Transverse colon (tissue), 4 donors: ENCODE measurements at regions not wholly inside any gene's neighbourhood (a gene's known extent, or its start where the extent isn't known, plus 50 kb on each side); places are given as distances from the start of the nearest gene placed in this dataset.

Experiments
- DNase-seq: peaks from one replicate; pipeline ENCODE4 v3.0.0-alpha.2; 2019
- H3K27ac ChIP-seq, 4 donors: fragments of 200-600 bp; sonication (generic); 2 replicates each; pipeline ENCODE4 v1.5.1; 2016 to 2018; ENCODE audit warnings: inconsistent platforms in 4 of 4
- H3K27me3 ChIP-seq: fragments of 200-600 bp; sonication (generic); 2 replicates; pipeline ENCODE4 v1.5.1; 2017; ENCODE audit warnings: inconsistent platforms
- H3K36me3 ChIP-seq, 4 donors: fragments of 200-600 bp; sonication (generic); 2 replicates each; pipeline ENCODE4 v1.5.1; 2017 to 2019; ENCODE audit warnings: inconsistent platforms in 4 of 4
- H3K4me1 ChIP-seq, 4 donors: fragments of 200-600 bp; sonication (generic); 2 replicates each; pipeline ENCODE4 v1.5.1; 2017 to 2020; ENCODE audit warnings: inconsistent platforms in 4 of 4
- H3K4me3 ChIP-seq, 4 donors: fragments of 200-600 bp; sonication (generic); 1 replicate in 1 of 4; 2 replicates in 3 of 4; pipeline versions ENCODE4 v1.5.1 to v1.6.1; 2017 to 2019; ENCODE audit warnings: inconsistent platforms in 4 of 4
- H3K9me3 ChIP-seq, 2 donors: fragments of 200-600 bp; sonication (generic); 2 replicates each; pipeline ENCODE4 v1.5.1; 2017 to 2019; ENCODE audit warnings: inconsistent platforms in 2 of 2
- EP300 ChIP-seq: sonication (generic); formaldehyde crosslinking; IDR thresholded peaks from one replicate; pipeline ENCODE4 v1.6.1; 2017; ENCODE audit warnings: antibody characterized with exemption, low read depth
- POLR2A ChIP-seq: fragments of 450-650 bp; IDR thresholded peaks from one replicate; pipeline ENCODE4 v1.6.1; 2016; ENCODE audit warnings: antibody characterized with exemption, mild to moderate bottlenecking, moderate library complexity
- POLR2AphosphoS5 ChIP-seq, 3 donors: sonication (generic); formaldehyde crosslinking; IDR thresholded peaks; one replicate each; pipeline ENCODE4 v1.6.1; 2016; ENCODE audit warnings: antibody characterized with exemption in 3 of 3
- WGBS, 2 donors: methylation state at CpG; one replicate each; pipeline ENCODE4 v1.1.5; 2018; ENCODE audit warnings: low coverage in 1 of 2; 5-methylcytosine and 5-hydroxymethylcytosine counted together
- in situ Hi-C, 4 donors: fragments of 200-750 bp; cut with MboI; loops; one replicate each; pipeline versions ENCODE4 v1.15.0 to v1.15.1; 2017; ENCODE audit warnings: low sequenced_read_pairs in 3 of 4, low pct_ligation_motif_present in 1 of 4, low pct_unique_long_range_greater_than_20kb in 1 of 4
- intact Hi-C: fragments of 100-400 bp; cut with DNase I; formaldehyde crosslinking; loops from one replicate; pipeline ENCODE4 v1.15.1; 2023; ENCODE audit warnings: low total_unique reads
- TF ChIP-seq, protein P1 (sequence below), 5 experiments: fragments of 200-600 bp in 3 of 5; fragments of 450-650 bp in 2 of 5; sonication (generic) in 3 of 5; IDR thresholded peaks; 1 replicate in 2 of 5; 2 replicates in 3 of 5; pipeline ENCODE4 v1.5.1; 2016 to 2017; ENCODE audit warnings: antibody characterized with exemption in 5 of 5, inconsistent platforms in 3 of 5, mild to moderate bottlenecking in 2 of 5, moderate library complexity in 1 of 5

DNA sequence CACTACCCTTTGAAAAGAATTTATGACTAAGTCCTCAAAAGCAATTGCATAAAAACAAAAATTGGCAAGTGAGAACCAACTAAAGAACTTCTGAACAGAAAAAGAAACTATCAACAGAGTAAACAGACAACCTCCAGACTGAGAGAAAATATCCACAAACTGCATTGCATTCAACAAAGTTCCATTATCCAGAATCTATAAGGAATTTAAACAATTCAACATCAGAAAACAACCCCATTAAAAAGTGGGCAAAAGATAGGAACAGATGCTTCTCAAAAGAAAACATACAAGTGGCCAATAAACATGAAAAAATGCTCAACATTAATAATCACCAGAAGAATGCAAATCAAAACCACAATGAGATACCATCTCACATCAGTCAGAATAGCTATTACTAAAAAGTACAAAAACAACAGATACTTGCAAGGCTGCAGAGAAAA is 130.2 kb downstream of the GASK1B start:
- intact Hi-C loops (no loop called here), in situ Hi-C loops (no loop called here)
- H3K9me3 ChIP-seq, result peaks cover 0 to 6% of the 10 kb centered on the region in 2 donors
- DNase-seq, result no peak
- H3K4me3 ChIP-seq, result no peak overlapping the region
- H3K27ac ChIP-seq, result no peak overlapping the region
- H3K36me3 ChIP-seq, result no peaks in the 10 kb centered on the region
- no peaks in the 10 kb centered on the region for H3K27me3 ChIP-seq
- TF ChIP-seq EP300 (no peak), POLR2A (no peak), POLR2AphosphoS5 (IDR thresholded peaks at IDR 0.05) (no peak)
- TF ChIP-seq, protein P1, sequence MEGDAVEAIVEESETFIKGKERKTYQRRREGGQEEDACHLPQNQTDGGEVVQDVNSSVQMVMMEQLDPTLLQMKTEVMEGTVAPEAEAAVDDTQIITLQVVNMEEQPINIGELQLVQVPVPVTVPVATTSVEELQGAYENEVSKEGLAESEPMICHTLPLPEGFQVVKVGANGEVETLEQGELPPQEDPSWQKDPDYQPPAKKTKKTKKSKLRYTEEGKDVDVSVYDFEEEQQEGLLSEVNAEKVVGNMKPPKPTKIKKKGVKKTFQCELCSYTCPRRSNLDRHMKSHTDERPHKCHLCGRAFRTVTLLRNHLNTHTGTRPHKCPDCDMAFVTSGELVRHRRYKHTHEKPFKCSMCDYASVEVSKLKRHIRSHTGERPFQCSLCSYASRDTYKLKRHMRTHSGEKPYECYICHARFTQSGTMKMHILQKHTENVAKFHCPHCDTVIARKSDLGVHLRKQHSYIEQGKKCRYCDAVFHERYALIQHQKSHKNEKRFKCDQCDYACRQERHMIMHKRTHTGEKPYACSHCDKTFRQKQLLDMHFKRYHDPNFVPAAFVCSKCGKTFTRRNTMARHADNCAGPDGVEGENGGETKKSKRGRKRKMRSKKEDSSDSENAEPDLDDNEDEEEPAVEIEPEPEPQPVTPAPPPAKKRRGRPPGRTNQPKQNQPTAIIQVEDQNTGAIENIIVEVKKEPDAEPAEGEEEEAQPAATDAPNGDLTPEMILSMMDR (IDR thresholded peaks at IDR 0.05), result no peak
- H3K4me1 ChIP-seq, result no peaks in the 10 kb centered on the region

DNA sequence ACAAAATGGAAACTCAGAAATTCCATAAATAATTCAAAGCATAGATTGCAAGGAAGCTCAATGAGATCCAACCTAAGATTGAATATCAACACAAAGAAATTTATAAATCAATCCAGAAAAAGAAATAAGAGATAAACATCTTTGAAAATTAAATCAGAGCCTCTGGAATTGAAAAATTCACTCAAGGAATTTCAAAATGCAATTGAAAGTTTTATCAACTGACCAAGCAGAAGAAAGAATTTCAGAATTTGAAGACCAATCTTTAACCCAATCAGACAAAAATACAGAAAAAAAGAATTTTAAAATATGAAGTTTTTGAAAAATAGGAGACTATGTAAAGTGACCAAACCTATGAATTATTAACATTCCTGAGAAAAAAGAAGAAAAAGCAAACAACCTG is 134.1 kb downstream of the GASK1B start:
- H3K27me3 ChIP-seq, result no peaks in the 10 kb centered on the region
- peaks cover 0 to 6% of the 10 kb centered on the region in 2 donors for H3K9me3 ChIP-seq
- no peak overlapping the region for H3K27ac ChIP-seq
- intact Hi-C loops (no loop called here), in situ Hi-C loops (no loop called here)
- TF ChIP-seq POLR2A (no peak), EP300 (no peak), POLR2AphosphoS5 (IDR thresholded peaks at IDR 0.05) (no peak)
- TF ChIP-seq, protein P1 (IDR thresholded peaks at IDR 0.05), result no peak
- H3K4me1 ChIP-seq, result peaks cover 0 to under 1% (median 0%) of the 10 kb centered on the region in 4 donors
- no peak overlapping the region for H3K4me3 ChIP-seq
- no peak for DNase-seq
- no peaks in the 10 kb centered on the region for H3K36me3 ChIP-seq

DNA sequence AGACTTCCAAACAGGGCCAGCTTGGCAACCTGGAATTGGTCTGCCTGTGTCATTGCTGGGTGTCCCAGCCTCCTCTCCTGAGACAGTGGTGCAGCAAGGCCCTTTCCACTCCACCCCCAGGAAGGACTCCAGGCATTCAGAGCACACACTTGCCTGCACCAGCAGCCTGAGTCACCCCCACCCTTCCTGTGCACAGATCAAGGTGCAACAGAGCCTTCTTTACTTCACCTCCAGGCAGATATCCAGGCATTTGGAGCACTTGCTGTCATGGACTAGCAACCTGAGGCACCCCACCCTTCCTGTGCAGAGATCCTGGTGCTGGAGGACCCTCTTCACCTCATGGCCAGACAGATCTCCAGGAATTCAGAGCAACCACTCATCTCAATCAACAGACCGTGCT is 135.8 kb downstream of the GASK1B start:
- in situ Hi-C loops, result no loop called here
- DNase-seq, result no peak
- Histone ChIP-seq H3K27me3 (no peaks in the 10 kb centered on the region), H3K36me3 (no peaks in the 10 kb centered on the region), H3K4me1 (peaks cover 0 to 6% (median 3%) of the 10 kb centered on the region in 4 donors), H3K4me3 (no peak overlapping the region), H3K9me3 (peaks cover 0 to 6% of the 10 kb centered on the region in 2 donors), H3K27ac (no peak overlapping the region)
- 78 to 80% methylated on average over 1 of the region's 1 CpG for WGBS, 2 donors
- intact Hi-C loops, result no loop called here
- TF ChIP-seq POLR2A (no peak), EP300 (no peak), POLR2AphosphoS5 (IDR thresholded peaks at IDR 0.05) (no peak)
- TF ChIP-seq, protein P1 (IDR thresholded peaks at IDR 0.05), result no peak

DNA sequence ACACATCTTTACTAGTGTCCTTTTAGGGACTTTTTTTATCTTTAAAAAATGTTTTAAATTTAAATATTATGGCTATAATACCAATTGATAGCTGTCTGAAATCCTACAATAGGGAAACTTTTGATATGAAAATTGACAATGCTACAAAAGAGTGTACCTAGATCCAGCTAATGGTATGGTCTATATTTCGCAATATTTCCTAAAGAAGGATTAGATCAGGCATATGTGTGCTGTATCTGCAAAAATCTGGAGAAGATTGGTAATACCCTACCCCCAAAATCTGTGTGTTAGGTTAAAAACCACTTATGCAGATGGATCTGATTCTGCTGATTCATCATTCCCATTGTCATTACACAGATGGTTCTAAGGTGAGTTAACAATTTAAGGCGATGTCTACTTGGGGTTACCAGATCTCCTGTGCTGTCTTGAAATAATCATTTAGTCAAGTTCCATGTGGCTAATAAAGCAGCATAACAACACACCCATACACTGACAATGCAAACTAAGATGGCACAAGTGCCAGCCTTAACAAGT is 137.1 kb downstream of the GASK1B start:
- Histone ChIP-seq H3K4me3 (no peak overlapping the region), H3K4me1 (peaks cover 0 to 6% (median 3%) of the 10 kb centered on the region in 4 donors), H3K36me3 (no peaks in the 10 kb centered on the region), H3K27ac (no peak overlapping the region), H3K9me3 (peaks cover 0 to 6% of the 10 kb centered on the region in 2 donors), H3K27me3 (no peaks in the 10 kb centered on the region)
- TF ChIP-seq, protein P1 (IDR thresholded peaks at IDR 0.05), result no peak
- TF ChIP-seq POLR2AphosphoS5 (IDR thresholded peaks at IDR 0.05) (no peak), EP300 (no peak), POLR2A (no peak)
- 92 to 93% methylated on average over 2 of the region's 2 CpGs for WGBS, 2 donors
- no peak for DNase-seq
- intact Hi-C loops (no loop called here), in situ Hi-C loops (no loop called here)
